ENCODE measurements at regions not wholly inside any gene's neighbourhood (a gene's known extent, or its start where the extent isn't known, plus 50 kb on each side); places are given as distances from the start of the nearest gene placed in this dataset.

- DNase-seq (ENCODE audit: low spot score in 2 of 2), result no peak
- TF ChIP-seq CTCF (IDR thresholded peaks at IDR 0.05) (no peak), EP300 (IDR thresholded peaks at IDR 0.05) (no peak), POLR2A (IDR thresholded peaks at IDR 0.05) (no peak)
- no peak overlapping the region for H3K27ac ChIP-seq
- no peak overlapping the region for H3K4me3 ChIP-seq
- 67% methylated on average over 1 of the region's 1 CpG for WGBS, 2 donors
- H3K4me1 ChIP-seq, result no peaks in the 10 kb centered on the region
- no peaks in the 10 kb centered on the region for H3K27me3 ChIP-seq
- H3K9me3 ChIP-seq, result peaks cover 0 to 29% (median 0%) of the 10 kb centered on the region in 4 donors
- H3K36me3 ChIP-seq, result no peaks in the 10 kb centered on the region
Measured at GRCh38 chr7:108869070-108869469, 299.4 kb downstream of the DNAJB9 start.

- H3K27ac ChIP-seq, result no peak overlapping the region
- H3K36me3 ChIP-seq, result no peaks in the 10 kb centered on the region
- TF ChIP-seq CTCF (IDR thresholded peaks at IDR 0.05), result no peak
- TF ChIP-seq EP300 (IDR thresholded peaks at IDR 0.05), result no peak
- TF ChIP-seq POLR2A (IDR thresholded peaks at IDR 0.05), result no peak
- DNase-seq (ENCODE audit: low spot score in 2 of 2), result no peak
- H3K27me3 ChIP-seq, result no peaks in the 10 kb centered on the region
- H3K4me1 ChIP-seq, result no peaks in the 10 kb centered on the region
- WGBS, 2 donors, result 65 to 73% methylated on average over 4 of the region's 4 CpGs
- no peak overlapping the region for H3K4me3 ChIP-seq
- H3K9me3 ChIP-seq, result peaks cover 0 to 50% (median 0%) of the 10 kb centered on the region in 4 donors
Measured at GRCh38 chr7:108875139-108875538, 305.5 kb downstream of the DNAJB9 start.

GRCh38 chr7:108890862-108891261, 321.2 kb downstream of the DNAJB9 start:
- H3K9me3 ChIP-seq, result no peaks in the 10 kb centered on the region
- no peaks in the 10 kb centered on the region for H3K4me1 ChIP-seq
- DNase-seq (ENCODE audit: low spot score in 2 of 2), result no peak
- H3K27ac ChIP-seq, result no peak overlapping the region
- 68 to 93% methylated on average over 2 of the region's 2 CpGs for WGBS, 2 donors
- H3K4me3 ChIP-seq, result no peak overlapping the region
- no peak for TF ChIP-seq POLR2A (IDR thresholded peaks at IDR 0.05)
- TF ChIP-seq EP300 (IDR thresholded peaks at IDR 0.05), result no peak
- TF ChIP-seq CTCF (IDR thresholded peaks at IDR 0.05), result no peak
- no peaks in the 10 kb centered on the region for H3K27me3 ChIP-seq
- H3K36me3 ChIP-seq, result no peaks in the 10 kb centered on the region

- Histone ChIP-seq H3K4me3 (no peak overlapping the region), H3K36me3 (no peaks in the 10 kb centered on the region), H3K9me3 (no peaks in the 10 kb centered on the region), H3K27ac (no peak overlapping the region), H3K4me1 (no peaks in the 10 kb centered on the region), H3K27me3 (no peaks in the 10 kb centered on the region)
- no peak for TF ChIP-seq CTCF (IDR thresholded peaks at IDR 0.05)
- TF ChIP-seq POLR2A (IDR thresholded peaks at IDR 0.05), result no peak
- TF ChIP-seq EP300 (IDR thresholded peaks at IDR 0.05), result no peak
- 53 to 61% methylated on average over 1 of the region's 1 CpG for WGBS, 2 donors
- no peak for DNase-seq (ENCODE audit: low spot score in 2 of 2)
Measured at GRCh38 chr7:108908456-108908855, 338.8 kb downstream of the DNAJB9 start.

GRCh38 chr7:108911016-108911415, 341.3 kb downstream of the DNAJB9 start:
- Histone ChIP-seq H3K27me3 (no peaks in the 10 kb centered on the region), H3K36me3 (no peaks in the 10 kb centered on the region), H3K9me3 (peaks cover 0 to 14% (median 0%) of the 10 kb centered on the region in 4 donors), H3K4me3 (no peak overlapping the region), H3K4me1 (no peaks in the 10 kb centered on the region), H3K27ac (no peak overlapping the region)
- no peak for DNase-seq (ENCODE audit: low spot score in 2 of 2)
- 96 to 97% methylated on average over 1 of the region's 1 CpG for WGBS, 2 donors
- TF ChIP-seq CTCF (IDR thresholded peaks at IDR 0.05) (no peak), POLR2A (IDR thresholded peaks at IDR 0.05) (no peak), EP300 (IDR thresholded peaks at IDR 0.05) (no peak)
